ENCODE measurements at regions not wholly inside any gene's neighbourhood (a gene's known extent, or its start where the extent isn't known, plus 50 kb on each side); places are given as distances from the start of the nearest gene placed in this dataset.

DNA sequence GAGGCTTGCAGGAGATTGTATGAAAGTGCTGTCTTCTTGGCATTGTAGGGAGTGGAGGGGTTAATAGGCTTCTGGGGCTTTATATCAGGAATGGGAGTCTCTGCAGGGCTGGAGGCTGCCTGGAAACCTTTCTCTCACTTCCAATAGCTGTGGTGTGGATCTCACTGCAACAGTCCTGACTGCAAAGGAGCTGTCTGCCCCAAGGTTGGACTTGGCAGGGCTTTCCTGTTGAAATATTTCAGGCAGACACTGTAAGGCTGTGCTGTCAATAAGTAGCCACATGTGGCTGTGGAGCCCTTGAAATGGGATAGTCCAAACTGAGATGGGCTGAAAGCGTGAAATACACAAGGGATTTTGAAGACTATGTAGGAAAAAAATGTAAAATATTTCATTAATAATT, 399.1 kb upstream of the SPRED2 start:
- no peak for TF ChIP-seq POLR2A (IDR thresholded peaks at IDR 0.05)
- TF ChIP-seq CTCF (IDR thresholded peaks at IDR 0.05): no peak
